ENCODE measurements at regions not wholly inside any gene's neighbourhood (a gene's known extent, or its start where the extent isn't known, plus 50 kb on each side); places are given as distances from the start of the nearest gene placed in this dataset.

- no peak for DNase-seq (ENCODE audit: low read depth, low spot score)
- in situ Hi-C loops (cut with HindIII; ENCODE audit: low sequenced_read_pairs) = no loop called here
- no peak overlapping the region for H3K4me3 ChIP-seq (ENCODE audit: low read depth, low read length)
These were observed 1157.2 kb downstream of the MRPL39 start for GRCh38 chr21:24450119-24450518.

GRCh38 chr21:24445517-24445916 is 1161.8 kb downstream of the MRPL39 start:
- H3K4me3 ChIP-seq (ENCODE audit: low read depth, low read length) = no peak overlapping the region
- DNase-seq (ENCODE audit: low read depth, low spot score) = no peak
- in situ Hi-C loops (cut with HindIII; ENCODE audit: low sequenced_read_pairs) = no loop called here
- TF ChIP-seq CTCF (IDR thresholded peaks at IDR 0.05; ENCODE audit: low read depth, low read length) = no peak

More at GRCh38 chr21:24450119-24450518, 1157.2 kb downstream of the MRPL39 start:
- TF ChIP-seq CTCF (IDR thresholded peaks at IDR 0.05; ENCODE audit: low read depth, low read length) = no peak

DNA sequence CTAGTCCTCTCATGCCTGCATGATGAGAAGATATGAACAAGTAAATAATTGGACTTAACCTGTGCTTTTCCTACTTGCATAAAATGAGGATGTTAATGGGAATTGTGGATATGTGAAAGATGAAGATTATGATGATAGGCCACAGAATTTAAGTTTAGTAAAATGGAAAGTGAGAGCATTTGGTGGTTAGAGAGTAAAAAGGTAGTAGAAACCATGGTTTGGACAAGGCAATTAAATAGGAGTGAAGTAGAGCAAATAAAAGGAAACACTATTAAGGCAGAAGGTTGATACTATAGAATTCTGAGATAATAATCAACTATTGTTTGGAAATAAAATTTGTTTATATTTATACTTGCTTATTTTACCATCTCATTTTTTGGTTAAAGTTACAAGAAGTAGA is 1162.5 kb downstream of the MRPL39 start:
- TF ChIP-seq CTCF (IDR thresholded peaks at IDR 0.05; ENCODE audit: low read depth, low read length) = no peak
- no peak for DNase-seq (ENCODE audit: low read depth, low spot score)
- no peak overlapping the region for H3K4me3 ChIP-seq (ENCODE audit: low read depth, low read length)
- in situ Hi-C loops (cut with HindIII; ENCODE audit: low sequenced_read_pairs) = no loop called here

DNA sequence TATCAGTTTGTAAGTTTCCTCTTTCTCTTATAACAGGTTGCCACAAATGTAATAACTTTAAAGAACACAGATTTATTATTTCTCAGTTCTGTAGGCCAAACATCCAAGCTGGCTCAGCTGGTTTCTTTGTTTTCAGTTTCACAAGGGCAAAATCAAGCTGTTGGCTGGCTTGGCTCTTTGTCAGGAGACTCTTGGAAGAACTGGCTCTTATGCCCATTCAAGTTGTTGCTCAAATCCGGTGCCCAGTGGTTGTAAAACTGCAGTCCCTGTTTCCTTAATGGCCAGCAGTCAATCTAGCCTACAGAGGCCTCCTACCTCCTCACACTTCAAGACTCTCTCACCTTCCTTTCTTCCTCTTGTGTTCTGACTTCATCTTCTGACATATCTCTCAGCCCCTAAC is 1171.0 kb downstream of the MRPL39 start:
- in situ Hi-C loops (cut with HindIII; ENCODE audit: low sequenced_read_pairs) = no loop called here
- H3K4me3 ChIP-seq (ENCODE audit: low read depth, low read length) = no peak overlapping the region
- DNase-seq (ENCODE audit: low read depth, low spot score) = no peak
- no peak for TF ChIP-seq CTCF (IDR thresholded peaks at IDR 0.05; ENCODE audit: low read depth, low read length)

DNA sequence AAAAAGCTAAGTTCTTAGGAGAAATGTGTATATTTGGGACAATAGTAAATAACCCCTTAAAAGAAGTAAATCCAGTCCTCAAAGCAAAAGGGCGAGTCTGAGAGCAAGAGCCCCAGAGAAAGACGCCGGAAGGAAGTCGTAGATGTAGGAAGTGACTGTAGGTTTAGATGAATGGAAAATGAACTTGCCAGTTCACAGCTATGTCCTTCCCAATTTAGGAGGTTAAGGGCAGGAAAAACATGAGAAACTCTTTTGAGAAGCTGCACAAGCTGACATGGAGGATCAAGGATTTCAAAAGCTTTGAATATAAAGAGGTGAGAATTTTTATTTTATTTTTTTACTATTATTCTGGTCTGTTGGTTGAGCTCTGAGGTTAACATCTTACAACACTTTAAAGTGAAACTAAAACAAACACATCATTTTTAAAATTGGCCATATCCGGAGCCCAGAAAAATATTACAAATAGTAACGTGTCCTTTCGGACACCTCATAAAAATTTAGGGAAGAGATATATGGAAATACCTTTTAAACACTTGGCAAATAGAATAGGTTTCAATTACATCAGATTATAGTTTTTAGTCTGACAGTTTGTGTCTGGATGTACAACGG is 1178.6 kb downstream of the MRPL39 start:
- in situ Hi-C loops (cut with HindIII; ENCODE audit: low sequenced_read_pairs) = no loop called here
- H3K4me3 ChIP-seq (ENCODE audit: low read depth, low read length) = no peak overlapping the region
- no peak for DNase-seq (ENCODE audit: low read depth, low spot score)
- no peak for TF ChIP-seq CTCF (IDR thresholded peaks at IDR 0.05; ENCODE audit: low read depth, low read length)

GRCh38 chr21:24424776-24425175 is 1182.5 kb downstream of the MRPL39 start:
- no peak for TF ChIP-seq CTCF (IDR thresholded peaks at IDR 0.05; ENCODE audit: low read depth, low read length)
- DNase-seq (ENCODE audit: low read depth, low spot score) = no peak
- H3K4me3 ChIP-seq (ENCODE audit: low read depth, low read length) = no peak overlapping the region
- in situ Hi-C loops (cut with HindIII; ENCODE audit: low sequenced_read_pairs) = no loop called here

DNA sequence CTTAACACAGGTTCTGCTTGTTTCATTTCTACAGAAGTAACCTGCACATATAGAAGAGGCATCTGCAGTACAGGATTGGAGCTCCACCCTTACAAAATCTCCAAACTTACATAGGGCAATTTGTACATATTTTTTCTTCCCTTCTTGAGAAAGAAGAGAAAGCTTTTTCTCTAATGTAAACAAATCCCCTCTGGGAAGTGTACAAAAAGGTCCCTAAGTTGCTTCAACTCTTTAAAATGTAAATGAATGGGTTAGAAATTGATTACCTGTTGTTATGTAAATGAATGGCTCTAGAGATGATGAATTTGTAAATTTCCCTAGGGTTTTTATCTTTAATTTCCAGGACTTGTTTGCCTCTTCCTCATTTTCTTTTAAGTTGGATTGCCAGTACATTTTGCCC is 1183.7 kb downstream of the MRPL39 start:
- no peak overlapping the region for H3K4me3 ChIP-seq (ENCODE audit: low read depth, low read length)
- in situ Hi-C loops (cut with HindIII; ENCODE audit: low sequenced_read_pairs) = no loop called here
- DNase-seq (ENCODE audit: low read depth, low spot score) = no peak
- no peak for TF ChIP-seq CTCF (IDR thresholded peaks at IDR 0.05; ENCODE audit: low read depth, low read length)
